Keratinocyte (primary cell): ENCODE measurements at regions not wholly inside any gene's neighbourhood (a gene's known extent, or its start where the extent isn't known, plus 50 kb on each side); places are given as distances from the start of the nearest gene placed in this dataset.

Source experiments
- DNase-seq: peaks from one replicate; pipeline ENCODE4 v3.0.0-alpha.2; 2011; ENCODE audit warnings: low read depth, missing footprints, low spot score
- FAIRE-seq: peaks from 2 replicates; lab custom pipeline; 2011; peaks lifted over from hg19 to GRCh38; lab: Jason Lieb, UNC
- H2AFZ ChIP-seq: 2 replicates; pipeline ENCODE4 v1.6.0; 2012; ENCODE audit warnings: low read length, control low read depth, inconsistent platforms; ENCODE audit not compliant: control insufficient read depth
- H3K27ac ChIP-seq: 2 replicates; pipeline ENCODE4 v1.5.1; 2011; ENCODE audit warnings: low read length; ENCODE audit not compliant: control insufficient read depth, insufficient read depth
- H3K27me3 ChIP-seq: 3 replicates; pipeline ENCODE4 v1.6.0; 2011; ENCODE audit warnings: low read length; ENCODE audit not compliant: control insufficient read depth, insufficient read depth; ENCODE audit errors: extremely low read depth
- H3K36me3 ChIP-seq, 2 experiments: 2 replicates in 1 of 2; 3 replicates in 1 of 2; pipeline ENCODE4 v1.5.1; 2011; ENCODE audit warnings: low read length in 2 of 2, mild to moderate bottlenecking in 1 of 2; ENCODE audit not compliant: control insufficient read depth in 2 of 2, insufficient read depth in 2 of 2; ENCODE audit errors: extremely low read depth in 1 of 2
- H3K4me1 ChIP-seq: 3 replicates; pipeline ENCODE4 v1.5.1; 2011; ENCODE audit warnings: low read length; ENCODE audit not compliant: control insufficient read depth, insufficient read depth; ENCODE audit errors: extremely low read depth
- H3K4me2 ChIP-seq: 3 replicates; pipeline ENCODE4 v1.6.0; 2011; ENCODE audit warnings: low read depth, low read length; ENCODE audit not compliant: control insufficient read depth, insufficient read depth; ENCODE audit errors: extremely low read depth
- H3K4me3 ChIP-seq, 3 experiments: fragments of 200-600 bp in 1 of 3; sonication (generic) in 1 of 3; 2 replicates in 2 of 3; 3 replicates in 1 of 3; pipeline ENCODE4 v1.5.1; 2011 to 2016; ENCODE audit warnings: low read length in 3 of 3, mild to moderate bottlenecking in 3 of 3, control low read depth in 2 of 3, inconsistent platforms in 1 of 3, low read depth in 1 of 3, mixed read lengths in 1 of 3, mixed run types in 1 of 3, moderate library complexity in 1 of 3; ENCODE audit not compliant: control insufficient read depth in 2 of 3, insufficient read depth in 2 of 3; ENCODE audit errors: extremely low read depth in 1 of 3
- H3K79me2 ChIP-seq: 2 replicates; pipeline ENCODE4 v1.6.0; 2012; ENCODE audit warnings: low read length; ENCODE audit not compliant: control insufficient read depth, insufficient read depth
- H3K9ac ChIP-seq: 3 replicates; pipeline ENCODE4 v1.6.0; 2011; ENCODE audit warnings: low read length; ENCODE audit not compliant: control insufficient read depth, insufficient read depth; ENCODE audit errors: extremely low read depth
- H3K9me1 ChIP-seq: 3 replicates; pipeline ENCODE4 v1.6.0; 2011; ENCODE audit warnings: low read length; ENCODE audit not compliant: control insufficient read depth, insufficient read depth; ENCODE audit errors: extremely low read depth
- H3K9me3 ChIP-seq: 2 replicates; pipeline ENCODE4 v1.5.1; 2012; ENCODE audit warnings: low read depth, low read length; ENCODE audit not compliant: control insufficient read depth
- H4K20me1 ChIP-seq: 3 replicates; pipeline ENCODE4 v1.6.0; 2011; ENCODE audit warnings: low read length; ENCODE audit not compliant: control insufficient read depth, insufficient read depth; ENCODE audit errors: extremely low read depth
- CTCF ChIP-seq, 3 experiments: IDR thresholded peaks in 1 of 3; conservative IDR thresholded peaks in 1 of 3; optimal IDR thresholded peaks in 1 of 3; 2 replicates in 2 of 3; 3 replicates in 1 of 3; pipeline versions ENCODE3 to v1.5.1; 2011; ENCODE audit warnings: low read length in 3 of 3, mild to moderate bottlenecking in 3 of 3, moderate library complexity in 2 of 3, control low read depth in 1 of 3, inconsistent platforms in 1 of 3; ENCODE audit not compliant: insufficient read depth in 2 of 3; ENCODE audit errors: extremely low read depth in 1 of 3
- EZH2 ChIP-seq: IDR thresholded peaks from one replicate; pipeline ENCODE4 v1.6.1; 2012; ENCODE audit warnings: inconsistent platforms, mild to moderate bottlenecking, low read length, moderate library complexity
- dilution Hi-C: fragments of 300-500 bp; cut with MboI; formaldehyde crosslinking; loops from one replicate; pipeline ENCODE4 v1.7.0; 2020; ENCODE audit warnings: low sequenced_read_pairs; ENCODE audit not compliant: extremely low pct_ligation_motif_present

GRCh38 chr13:34884366-34884765, 57.7 kb upstream of the NBEA start:
- no peak overlapping the region for H3K9ac ChIP-seq
- no peaks in the 10 kb centered on the region for H3K79me2 ChIP-seq
- H3K27ac ChIP-seq: no peak overlapping the region
- no peaks in the 10 kb centered on the region for H3K9me3 ChIP-seq
- no peaks in the 10 kb centered on the region for H4K20me1 ChIP-seq
- H3K4me2 ChIP-seq: no peak overlapping the region
- FAIRE-seq: no peak
- no peak overlapping the region for H3K4me3 ChIP-seq
- H3K4me1 ChIP-seq: no peaks in the 10 kb centered on the region
- DNase-seq: no peak
- no peak overlapping the region for H2AFZ ChIP-seq
- dilution Hi-C loops: no loop called here
- H3K27me3 ChIP-seq: no peaks in the 10 kb centered on the region
- no peaks in the 10 kb centered on the region for H3K9me1 ChIP-seq
- no peaks in the 10 kb centered on the region for H3K36me3 ChIP-seq
- TF ChIP-seq CTCF (optimal IDR thresholded peaks at IDR 0.05 in 1 of 3, IDR thresholded peaks at IDR 0.05 in 1 of 3, conservative IDR thresholded peaks at IDR 0.05 in 1 of 3; ENCODE audit: extremely low read depth in 1 of 3, insufficient read depth in 2 of 3, low read length in 3 of 3) (no peak), EZH2 (no peak)

GRCh38 chr13:34886121-34886875, 55.8 kb upstream of the NBEA start:
- H3K4me1 ChIP-seq: no peaks in the 10 kb centered on the region
- dilution Hi-C loops: no loop called here
- H3K9me3 ChIP-seq: no peaks in the 10 kb centered on the region
- no peak overlapping the region for H3K9ac ChIP-seq
- H3K79me2 ChIP-seq: no peaks in the 10 kb centered on the region
- H3K4me2 ChIP-seq: no peak overlapping the region
- no peaks in the 10 kb centered on the region for H4K20me1 ChIP-seq
- H3K27me3 ChIP-seq: no peaks in the 10 kb centered on the region
- H3K4me3 ChIP-seq: no peak overlapping the region
- no peaks in the 10 kb centered on the region for H3K9me1 ChIP-seq
- H3K36me3 ChIP-seq: no peaks in the 10 kb centered on the region
- H3K27ac ChIP-seq: no peak overlapping the region
- no peak for FAIRE-seq
- H2AFZ ChIP-seq: no peak overlapping the region
- no peak for DNase-seq
- TF ChIP-seq CTCF (optimal IDR thresholded peaks at IDR 0.05 in 1 of 3, IDR thresholded peaks at IDR 0.05 in 1 of 3, conservative IDR thresholded peaks at IDR 0.05 in 1 of 3; ENCODE audit: extremely low read depth in 1 of 3, insufficient read depth in 2 of 3, low read length in 3 of 3): no peak
- no peak for TF ChIP-seq EZH2
